BE2C (cell line): ENCODE measurements at regions not wholly inside any gene's neighbourhood (a gene's known extent, or its start where the extent isn't known, plus 50 kb on each side); places are given as distances from the start of the nearest gene placed in this dataset.
"Not testable (repeated sequence)": the region's sequence is repeated elsewhere in the genome, so short reads cannot be mapped to it uniquely, and the experiment has no call there.

Experiments
- DNase-seq: peaks from one replicate; pipeline ENCODE4 v3.0.0-alpha.2; 2020
- H3K27me3 ChIP-seq: fragments of 250-450 bp; sonication (Bioruptor Pico); 2 replicates; pipeline ENCODE4 v1.5.1; 2020; ENCODE audit warnings: mild to moderate bottlenecking
- H3K36me3 ChIP-seq: fragments of 250-450 bp; sonication (Bioruptor Pico); 2 replicates; pipeline ENCODE4 v1.5.1; 2020; ENCODE audit warnings: mild to moderate bottlenecking
- H3K4me1 ChIP-seq: fragments of 250-450 bp; sonication (Bioruptor Pico); 2 replicates; pipeline ENCODE4 v1.5.1; 2020
- H3K4me3 ChIP-seq: 2 replicates; pipeline ENCODE4 v1.5.1; 2011; ENCODE audit warnings: low read depth, low read length
- H3K9me3 ChIP-seq: fragments of 250-450 bp; sonication (Bioruptor Pico); 2 replicates; pipeline ENCODE4 v1.5.1; 2020
- TF ChIP-seq, protein P1 (sequence below): IDR thresholded peaks from 2 replicates; pipeline ENCODE4 v1.5.1; 2012; ENCODE audit warnings: mild to moderate bottlenecking, low read depth, low read length

- H3K9me3 ChIP-seq, result no peaks in the 10 kb centered on the region
- TF ChIP-seq, protein P1, sequence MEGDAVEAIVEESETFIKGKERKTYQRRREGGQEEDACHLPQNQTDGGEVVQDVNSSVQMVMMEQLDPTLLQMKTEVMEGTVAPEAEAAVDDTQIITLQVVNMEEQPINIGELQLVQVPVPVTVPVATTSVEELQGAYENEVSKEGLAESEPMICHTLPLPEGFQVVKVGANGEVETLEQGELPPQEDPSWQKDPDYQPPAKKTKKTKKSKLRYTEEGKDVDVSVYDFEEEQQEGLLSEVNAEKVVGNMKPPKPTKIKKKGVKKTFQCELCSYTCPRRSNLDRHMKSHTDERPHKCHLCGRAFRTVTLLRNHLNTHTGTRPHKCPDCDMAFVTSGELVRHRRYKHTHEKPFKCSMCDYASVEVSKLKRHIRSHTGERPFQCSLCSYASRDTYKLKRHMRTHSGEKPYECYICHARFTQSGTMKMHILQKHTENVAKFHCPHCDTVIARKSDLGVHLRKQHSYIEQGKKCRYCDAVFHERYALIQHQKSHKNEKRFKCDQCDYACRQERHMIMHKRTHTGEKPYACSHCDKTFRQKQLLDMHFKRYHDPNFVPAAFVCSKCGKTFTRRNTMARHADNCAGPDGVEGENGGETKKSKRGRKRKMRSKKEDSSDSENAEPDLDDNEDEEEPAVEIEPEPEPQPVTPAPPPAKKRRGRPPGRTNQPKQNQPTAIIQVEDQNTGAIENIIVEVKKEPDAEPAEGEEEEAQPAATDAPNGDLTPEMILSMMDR, result no peak
- no peaks in the 10 kb centered on the region for H3K27me3 ChIP-seq
- H3K36me3 ChIP-seq, result no peaks in the 10 kb centered on the region
- H3K4me1 ChIP-seq, result peaks cover 4% of the 10 kb centered on the region
- no peak overlapping the region for H3K4me3 ChIP-seq
- no peak for DNase-seq
Measured at GRCh38 chr3:106068795-106069194, 200.0 kb upstream of the CBLB start.

DNA sequence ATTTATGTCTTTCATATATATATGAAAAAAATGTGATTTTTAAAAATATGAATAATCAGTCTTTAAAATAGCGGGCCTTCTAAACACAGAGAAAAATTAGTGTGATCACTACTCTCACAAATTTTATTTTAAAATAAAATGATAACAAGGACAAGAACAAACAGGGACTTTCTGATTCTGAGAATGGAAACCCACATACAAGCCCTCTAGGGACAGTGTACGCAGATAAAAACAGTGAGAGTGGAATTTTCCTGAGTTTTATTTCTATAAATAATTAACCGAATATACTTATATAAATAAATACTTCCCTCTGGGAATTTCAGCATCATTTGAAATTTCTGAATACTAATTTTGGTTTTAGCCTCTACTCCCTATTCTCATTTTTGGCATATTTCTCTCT lies 201.4 kb upstream of the CBLB start:
- no peaks in the 10 kb centered on the region for H3K27me3 ChIP-seq
- TF ChIP-seq, protein P1, result no peak
- no peak overlapping the region for H3K4me3 ChIP-seq

GRCh38 chr3:106071306-106071705 lies 202.5 kb upstream of the CBLB start:
- TF ChIP-seq, protein P1, result no peak
- Histone ChIP-seq H3K9me3 (no peaks in the 10 kb centered on the region), H3K36me3 (no peaks in the 10 kb centered on the region), H3K4me1 (peaks cover 4% of the 10 kb centered on the region), H3K4me3 (no peak overlapping the region), H3K27me3 (no peaks in the 10 kb centered on the region)
- no peak for DNase-seq

More for the DNA sequence above, 201.4 kb upstream of the CBLB start:
- no peaks in the 10 kb centered on the region for H3K36me3 ChIP-seq
- DNase-seq, result no peak
- H3K4me1 ChIP-seq, result peaks cover 4% of the 10 kb centered on the region
- no peaks in the 10 kb centered on the region for H3K9me3 ChIP-seq

GRCh38 chr3:106072596-106072995 lies 203.8 kb upstream of the CBLB start:
- H3K4me3 ChIP-seq, H3K9me3 ChIP-seq, H3K4me1 ChIP-seq, H3K27me3 ChIP-seq, H3K36me3 ChIP-seq, DNase-seq: not testable (repeated sequence)

DNA sequence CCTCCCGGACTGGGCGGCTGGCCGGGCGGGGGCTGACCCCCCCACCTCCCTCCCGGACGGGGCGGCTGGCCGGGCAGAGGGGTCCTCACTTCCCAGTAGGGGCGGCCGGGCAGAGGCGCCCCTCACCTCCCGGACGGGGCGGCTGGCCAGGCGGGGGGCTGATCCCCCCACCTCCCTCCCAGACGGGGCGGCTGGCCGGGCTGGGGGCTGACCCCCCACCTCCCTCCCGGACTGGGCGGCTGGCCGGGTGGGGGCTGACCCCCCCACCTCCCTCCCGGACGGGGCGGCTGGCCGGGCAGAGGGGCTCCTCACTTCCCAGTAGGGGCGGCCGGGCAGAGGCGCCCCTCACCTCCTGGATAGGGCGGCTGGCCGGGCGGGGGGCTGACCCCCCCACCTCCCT lies 205.0 kb upstream of the CBLB start:
- not testable (repeated sequence) for H3K4me1 ChIP-seq, H3K9me3 ChIP-seq, H3K4me3 ChIP-seq, H3K27me3 ChIP-seq, H3K36me3 ChIP-seq, DNase-seq

- not testable (repeated sequence) for H3K36me3 ChIP-seq, DNase-seq, H3K27me3 ChIP-seq, H3K4me3 ChIP-seq, H3K9me3 ChIP-seq, H3K4me1 ChIP-seq
Measured at GRCh38 chr3:106075731-106076130, 206.9 kb upstream of the CBLB start.

DNA sequence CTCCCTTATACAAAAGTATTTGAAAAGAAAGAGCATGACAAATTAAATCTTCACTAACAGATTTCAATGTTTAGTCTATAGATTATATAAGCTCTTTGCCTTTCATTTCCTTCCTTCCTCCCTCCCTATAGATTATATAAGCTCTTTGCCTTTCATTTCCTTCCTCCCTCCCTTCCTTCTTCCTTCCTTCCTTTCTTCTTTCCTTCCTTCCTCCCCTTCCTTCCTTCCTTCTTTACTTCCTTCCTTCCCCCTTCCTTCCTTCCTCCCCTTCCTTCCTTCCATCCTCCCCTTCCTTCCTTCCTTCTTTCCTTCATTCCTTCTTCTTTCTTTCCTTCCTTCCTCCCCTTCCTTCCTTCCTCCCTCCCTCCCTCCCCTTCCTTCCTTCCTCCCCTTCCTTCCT lies 209.8 kb upstream of the CBLB start:
- Histone ChIP-seq H3K4me1 (no peaks in the 10 kb centered on the region; the same call in 1 of the 2 replicates), H3K36me3 (no peaks in the 10 kb centered on the region), H3K9me3 (no peaks in the 10 kb centered on the region), H3K4me3 (no peak overlapping the region), H3K27me3 (no peaks in the 10 kb centered on the region)
- no peak for DNase-seq
- TF ChIP-seq, protein P1, result no peak

GRCh38 chr3:106082616-106083015 lies 213.8 kb upstream of the CBLB start:
- no peak for DNase-seq
- Histone ChIP-seq H3K9me3 (no peaks in the 10 kb centered on the region), H3K4me3 (no peak overlapping the region), H3K27me3 (no peaks in the 10 kb centered on the region), H3K36me3 (no peaks in the 10 kb centered on the region), H3K4me1 (no peaks in the 10 kb centered on the region; the same call in 1 of the 2 replicates)
- TF ChIP-seq, protein P1, result no peak
